ENCODE measurements at regions not wholly inside any gene's neighbourhood (a gene's known extent, or its start where the extent isn't known, plus 50 kb on each side); places are given as distances from the start of the nearest gene placed in this dataset.

- BruUV-seq (replicated peaks) = no TSS peak
- Histone ChIP-seq H3K27me3 (replicated peaks; ENCODE audit: insufficient read depth, low read depth, low read length, poor library complexity) (no peaks in the 10 kb centered on the region), H3K36me3 (ENCODE audit: insufficient read depth, low read length, poor library complexity, severe bottlenecking) (no peaks in the 10 kb centered on the region), H3K27ac (ENCODE audit: low read depth, low read length, poor library complexity, severe bottlenecking) (no peak overlapping the region), H3K4me1 (ENCODE audit: insufficient read depth, low read length, poor library complexity, severe bottlenecking) (no peaks in the 10 kb centered on the region), H3K4me3 (ENCODE audit: low read depth, low read length, poor library complexity, severe bottlenecking) (no peak overlapping the region), H3K9me3 (ENCODE audit: low read depth, low read length, poor library complexity, severe bottlenecking) (no peaks in the 10 kb centered on the region)
- DNase-seq (ENCODE audit: low spot score) = no peak
- intact Hi-C loops (cut with micrococcal nuclease; ENCODE audit: unreplicated experiment) = no loop called here
- TF ChIP-seq CTCF (conservative IDR thresholded peaks at IDR 0.05; ENCODE audit: low read depth, low read length) = no peak
- no peak for TF ChIP-seq EZH2 (IDR thresholded peaks at IDR 0.05; ENCODE audit: borderline replicate concordance, low read depth, low read length, poor library complexity, severe bottlenecking)
- ChIA-PET POLR2A (ENCODE audit: low non-redundant PET) (no interaction called here), CTCF (no interaction called here)
Measured at GRCh38 chr2:166614029-166614428, 120.0 kb upstream of the SCN7A start.

GRCh38 chr2:166613226-166613625 is 119.2 kb upstream of the SCN7A start:
- no peak for DNase-seq (ENCODE audit: low spot score)
- POLR2A ChIA-PET (ENCODE audit: low non-redundant PET) = no interaction called here
- BruUV-seq (replicated peaks) = no TSS peak
- CTCF ChIA-PET = no interaction called here
- TF ChIP-seq EZH2 (IDR thresholded peaks at IDR 0.05; ENCODE audit: borderline replicate concordance, low read depth, low read length, poor library complexity, severe bottlenecking) = no peak
- no peak for TF ChIP-seq CTCF (conservative IDR thresholded peaks at IDR 0.05; ENCODE audit: low read depth, low read length)
- H3K27ac ChIP-seq (ENCODE audit: low read depth, low read length, poor library complexity, severe bottlenecking) = no peak overlapping the region
- H3K4me3 ChIP-seq (ENCODE audit: low read depth, low read length, poor library complexity, severe bottlenecking) = no peak overlapping the region
- H3K4me1 ChIP-seq (ENCODE audit: insufficient read depth, low read length, poor library complexity, severe bottlenecking) = no peaks in the 10 kb centered on the region
- H3K36me3 ChIP-seq (ENCODE audit: insufficient read depth, low read length, poor library complexity, severe bottlenecking) = no peaks in the 10 kb centered on the region
- intact Hi-C loops (cut with micrococcal nuclease; ENCODE audit: unreplicated experiment) = no loop called here
- no peaks in the 10 kb centered on the region for H3K9me3 ChIP-seq (ENCODE audit: low read depth, low read length, poor library complexity, severe bottlenecking)
- H3K27me3 ChIP-seq (replicated peaks; ENCODE audit: insufficient read depth, low read depth, low read length, poor library complexity) = no peaks in the 10 kb centered on the region

GRCh38 chr2:166612214-166612613 is 118.2 kb upstream of the SCN7A start:
- BruUV-seq (replicated peaks) = no TSS peak
- H3K36me3 ChIP-seq (ENCODE audit: insufficient read depth, low read length, poor library complexity, severe bottlenecking) = no peaks in the 10 kb centered on the region
- no peak for DNase-seq (ENCODE audit: low spot score)
- H3K9me3 ChIP-seq (ENCODE audit: low read depth, low read length, poor library complexity, severe bottlenecking) = no peaks in the 10 kb centered on the region
- ChIA-PET POLR2A (ENCODE audit: low non-redundant PET) (no interaction called here), CTCF (no interaction called here)
- no peak overlapping the region for H3K27ac ChIP-seq (ENCODE audit: low read depth, low read length, poor library complexity, severe bottlenecking)
- no peaks in the 10 kb centered on the region for H3K4me1 ChIP-seq (ENCODE audit: insufficient read depth, low read length, poor library complexity, severe bottlenecking)
- intact Hi-C loops (cut with micrococcal nuclease; ENCODE audit: unreplicated experiment) = no loop called here
- no peak overlapping the region for H3K4me3 ChIP-seq (ENCODE audit: low read depth, low read length, poor library complexity, severe bottlenecking)
- no peak for TF ChIP-seq EZH2 (IDR thresholded peaks at IDR 0.05; ENCODE audit: borderline replicate concordance, low read depth, low read length, poor library complexity, severe bottlenecking)
- TF ChIP-seq CTCF (conservative IDR thresholded peaks at IDR 0.05; ENCODE audit: low read depth, low read length) = no peak
- H3K27me3 ChIP-seq (replicated peaks; ENCODE audit: insufficient read depth, low read depth, low read length, poor library complexity) = no peaks in the 10 kb centered on the region
